GM12865 (cell line): ENCODE measurements at regions not wholly inside any gene's neighbourhood (a gene's known extent, or its start where the extent isn't known, plus 50 kb on each side); places are given as distances from the start of the nearest gene placed in this dataset.

Source experiments
- DNase-seq: peaks from one replicate; pipeline ENCODE4 v3.0.0; 2010; ENCODE audit warnings: low read depth
- H3K4me3 ChIP-seq: 2 replicates; pipeline ENCODE4 v1.5.1; 2011; ENCODE audit warnings: mild to moderate bottlenecking, low read depth, low read length, control low read depth
- CTCF ChIP-seq: IDR thresholded peaks from 2 replicates; pipeline ENCODE4 v1.5.1; 2011; ENCODE audit warnings: low read length, control low read depth, low read depth, inconsistent platforms; ENCODE audit not compliant: insufficient read depth; ENCODE audit errors: missing control alignments

DNA sequence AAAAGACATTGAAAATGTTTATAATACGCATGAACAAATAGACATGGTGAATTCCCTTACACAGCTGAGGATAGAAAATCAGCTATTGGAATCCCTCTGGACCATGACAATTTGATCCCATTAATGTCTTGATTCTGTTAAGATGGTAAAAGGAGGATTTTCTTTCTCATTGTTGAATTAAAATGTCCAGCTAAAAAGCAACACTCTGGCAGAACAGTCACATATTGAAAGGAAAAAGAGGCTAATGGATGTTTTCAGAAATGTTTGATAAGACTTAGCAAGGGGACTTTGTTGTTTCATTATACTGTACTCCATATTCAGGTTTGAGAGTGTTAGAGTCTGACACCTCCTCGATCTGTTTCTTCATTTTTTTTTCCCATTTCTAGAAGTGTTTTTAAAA is 296.0 kb downstream of the OLFM4 start:
- no peak overlapping the region for H3K4me3 ChIP-seq
- no peak for TF ChIP-seq CTCF
- no peak for DNase-seq

DNA sequence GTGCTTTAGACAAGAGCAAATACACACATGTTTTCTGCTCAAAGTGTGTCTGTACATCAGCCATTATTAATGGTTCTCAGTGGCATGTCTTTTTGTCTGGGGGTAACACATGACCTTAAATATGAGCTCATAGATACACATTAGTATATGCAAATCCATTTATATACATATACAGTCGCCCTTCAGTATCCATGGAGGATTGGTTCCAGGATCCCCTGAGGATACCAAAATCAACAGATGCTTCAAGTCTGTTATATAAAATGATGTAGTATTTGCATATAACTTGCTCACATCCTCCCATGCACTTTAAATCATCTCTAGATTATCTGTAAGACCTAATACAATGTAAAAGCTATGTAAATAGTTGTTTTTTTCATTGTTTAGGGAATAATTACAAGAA is 298.1 kb downstream of the OLFM4 start:
- no peak for DNase-seq
- H3K4me3 ChIP-seq, result no peak overlapping the region
- TF ChIP-seq CTCF, result no peak

DNA sequence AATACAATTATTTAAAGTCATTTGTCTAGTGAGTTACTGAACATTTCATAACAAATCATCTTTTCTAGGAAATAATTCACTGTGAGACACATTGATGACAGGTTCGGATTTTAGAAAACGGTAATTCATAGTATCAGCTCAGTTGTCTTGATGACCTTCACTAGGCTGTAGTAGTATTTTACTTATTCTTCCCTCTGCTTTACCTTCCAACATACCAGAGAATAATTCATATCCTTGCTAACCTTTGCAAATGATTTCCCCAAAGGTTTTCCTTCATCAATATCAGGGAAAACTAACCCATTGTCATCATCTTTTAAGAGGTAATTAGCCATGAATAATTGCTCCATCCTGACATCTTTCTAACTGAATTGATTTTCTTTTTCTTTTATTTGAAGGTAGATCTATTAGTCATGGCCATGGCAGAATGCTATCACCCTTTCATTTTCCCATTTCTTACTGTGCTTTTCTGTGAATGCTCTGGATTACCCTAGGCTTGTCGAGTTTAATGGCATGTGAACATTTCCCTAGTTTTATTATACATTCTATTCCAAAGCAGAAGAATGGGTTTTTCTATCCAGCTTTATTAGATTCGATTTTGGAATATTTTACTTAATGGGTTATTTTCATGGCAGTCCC is 299.2 kb downstream of the OLFM4 start:
- no peak overlapping the region for H3K4me3 ChIP-seq
- no peak for DNase-seq
- no peak for TF ChIP-seq CTCF

- no peak for DNase-seq
- no peak overlapping the region for H3K4me3 ChIP-seq
- no peak for TF ChIP-seq CTCF
These were observed 308.0 kb downstream of the OLFM4 start for GRCh38 chr13:53336441-53337160.

DNA sequence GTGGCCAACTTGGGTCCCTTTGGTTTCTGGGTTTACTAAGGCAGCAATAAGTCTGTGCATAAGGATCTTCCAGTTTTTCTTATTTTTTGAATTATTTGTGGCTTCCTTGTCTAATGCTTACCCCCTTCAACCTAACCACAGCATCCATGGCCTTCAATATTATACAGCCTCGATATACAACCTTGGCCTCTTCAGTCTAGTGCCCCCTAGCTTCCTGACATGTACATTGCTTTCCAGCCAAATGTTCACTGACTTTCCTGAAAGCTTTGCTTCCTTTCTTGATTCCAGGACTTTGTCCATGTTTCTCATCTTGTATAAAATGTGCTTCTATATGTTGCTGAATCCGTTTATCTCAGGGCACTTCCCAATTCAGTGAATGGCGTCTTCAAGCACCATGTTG is 310.1 kb downstream of the OLFM4 start:
- no peak overlapping the region for H3K4me3 ChIP-seq
- DNase-seq, result no peak
- no peak for TF ChIP-seq CTCF

GRCh38 chr13:53340505-53341143 is 312.0 kb downstream of the OLFM4 start:
- no peak overlapping the region for H3K4me3 ChIP-seq
- no peak for TF ChIP-seq CTCF
- DNase-seq, result no peak

GRCh38 chr13:53341144-53341510 is 312.5 kb downstream of the OLFM4 start:
- no peak for DNase-seq
- no peak for TF ChIP-seq CTCF
- H3K4me3 ChIP-seq, result no peak overlapping the region
